GM21576 (cell line): ENCODE measurements at regions not wholly inside any gene's neighbourhood (a gene's known extent, or its start where the extent isn't known, plus 50 kb on each side); places are given as distances from the start of the nearest gene placed in this dataset.

Source experiments
- ATAC-seq: cut with Tn5 transposase; IDR thresholded peaks from one replicate; pipeline ENCODE4 v1.9.1; 2021; ENCODE audit warnings: mild to moderate bottlenecking, moderate library complexity; ENCODE audit not compliant: unreplicated experiment

GRCh38 chr11:11141065-11141464, 212.0 kb downstream of the CSNK2A3 start:
- no peak for ATAC-seq

DNA sequence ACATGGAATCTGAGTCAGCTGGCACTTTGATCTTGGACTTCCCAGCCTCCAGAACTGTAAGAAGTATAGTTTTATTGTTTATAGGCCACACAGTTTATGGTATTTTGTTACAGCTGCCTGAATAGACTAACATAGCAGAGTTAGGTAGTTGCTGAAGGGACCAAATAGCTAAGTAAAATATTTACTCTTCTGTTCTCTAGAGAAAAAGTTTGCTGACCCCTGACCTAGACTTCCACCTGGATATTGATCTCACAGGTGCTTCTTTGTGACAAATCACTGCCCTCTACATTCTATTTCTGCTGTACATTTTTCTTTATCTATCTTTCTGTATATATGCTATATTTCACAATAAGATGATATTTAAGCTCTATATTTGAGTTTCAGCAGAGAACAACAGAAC, 212.5 kb downstream of the CSNK2A3 start:
- no peak for ATAC-seq

DNA sequence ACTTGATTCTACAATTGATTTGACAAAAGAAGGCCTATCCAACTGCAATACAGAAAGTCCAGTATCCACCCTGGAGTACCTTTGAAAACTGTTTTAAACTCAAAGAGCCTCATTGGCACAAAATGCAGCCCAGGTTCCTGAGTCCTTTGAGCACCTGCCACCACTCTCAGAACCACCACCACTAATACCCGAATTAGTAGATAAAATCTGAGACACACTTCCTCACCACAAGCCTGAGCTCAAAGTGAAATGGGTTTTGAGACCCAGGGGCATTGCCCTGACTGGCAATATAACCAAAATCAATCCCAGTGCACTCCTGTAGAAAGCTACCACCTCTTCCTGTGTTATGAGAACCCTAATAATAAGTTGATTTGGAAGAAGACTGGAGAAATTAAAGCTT, 215.7 kb downstream of the CSNK2A3 start:
- no peak for ATAC-seq

DNA sequence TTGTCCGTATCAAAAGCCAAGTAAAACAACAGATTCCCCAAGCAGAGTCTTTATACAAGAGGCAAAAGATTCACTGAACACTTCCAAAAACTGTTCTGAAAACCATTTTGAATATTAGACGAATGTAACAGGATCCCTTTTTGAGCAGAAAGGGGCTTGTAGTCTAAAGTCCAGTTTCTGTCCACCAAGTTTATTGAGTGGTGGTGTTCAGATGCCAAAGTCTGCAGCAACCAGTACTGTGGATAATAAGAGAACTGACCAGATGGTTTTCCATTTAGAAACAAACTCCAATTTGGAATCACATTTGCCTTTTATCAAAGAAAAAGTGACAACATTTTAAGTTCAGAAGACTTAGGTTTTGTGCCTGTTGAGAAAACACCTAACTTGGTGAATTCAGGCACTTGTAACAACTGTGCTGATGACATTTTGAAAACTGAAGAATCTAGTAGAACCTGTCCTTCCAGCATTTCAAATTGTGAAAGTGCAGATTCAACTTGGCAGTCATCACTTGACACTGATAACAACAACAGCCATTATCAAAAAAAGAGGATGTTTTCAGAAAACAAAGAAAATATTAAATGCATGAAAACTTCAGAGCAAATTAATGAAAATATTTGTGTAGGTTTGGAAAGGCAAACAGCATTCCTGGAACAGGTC, 217.1 kb downstream of the CSNK2A3 start:
- no peak for ATAC-seq

GRCh38 chr11:11129118-11129517, 223.9 kb downstream of the CSNK2A3 start:
- no peak for ATAC-seq

GRCh38 chr11:11125618-11126017, 227.4 kb downstream of the CSNK2A3 start:
- no peak for ATAC-seq

- no peak for ATAC-seq
Observed at GRCh38 chr11:11122749-11123148, 230.3 kb downstream of the CSNK2A3 start.

GRCh38 chr11:11119917-11120316, 233.1 kb downstream of the CSNK2A3 start:
- no peak for ATAC-seq

DNA sequence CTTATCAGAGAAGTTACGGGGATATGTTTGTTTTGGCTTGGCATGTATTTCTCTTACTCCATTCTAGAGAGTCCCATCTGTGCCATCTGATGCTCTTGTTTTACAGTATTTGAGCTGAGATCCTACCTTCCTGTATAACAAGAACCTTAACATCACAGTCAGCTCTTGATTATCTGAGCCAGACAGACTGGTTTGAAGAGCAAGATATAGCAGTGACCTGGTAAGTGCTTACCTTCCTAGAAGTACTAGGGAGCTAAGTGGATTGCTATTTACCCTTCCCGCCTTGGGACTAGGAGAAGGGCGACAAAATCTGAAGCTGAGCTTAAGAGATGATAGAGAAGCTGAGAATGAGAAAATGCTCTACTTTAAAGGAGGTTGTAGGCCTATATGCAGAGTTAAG, 235.3 kb downstream of the CSNK2A3 start:
- ATAC-seq, result no peak

- ATAC-seq, result no peak
Observed at GRCh38 chr11:11115475-11115874, 237.6 kb downstream of the CSNK2A3 start.

DNA sequence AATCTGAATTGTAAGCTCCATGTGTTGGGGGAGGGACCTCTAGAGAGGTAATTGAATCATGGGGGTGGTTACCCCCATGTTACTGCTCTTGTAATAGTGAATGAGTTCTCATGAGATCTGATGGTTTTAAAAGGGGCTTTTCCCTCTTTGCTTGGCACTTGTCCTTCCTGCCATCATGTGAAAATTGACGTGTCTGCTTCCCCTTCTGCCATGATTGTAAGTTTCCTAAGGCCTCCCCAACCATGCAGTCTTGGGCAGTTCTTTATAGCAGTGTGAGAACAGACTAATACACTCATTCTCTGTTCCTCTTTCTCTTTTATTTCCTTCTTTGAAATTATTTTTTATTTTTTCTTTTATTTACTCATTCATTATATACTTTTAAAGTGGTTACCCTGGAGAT, 239.4 kb downstream of the CSNK2A3 start:
- no peak for ATAC-seq

DNA sequence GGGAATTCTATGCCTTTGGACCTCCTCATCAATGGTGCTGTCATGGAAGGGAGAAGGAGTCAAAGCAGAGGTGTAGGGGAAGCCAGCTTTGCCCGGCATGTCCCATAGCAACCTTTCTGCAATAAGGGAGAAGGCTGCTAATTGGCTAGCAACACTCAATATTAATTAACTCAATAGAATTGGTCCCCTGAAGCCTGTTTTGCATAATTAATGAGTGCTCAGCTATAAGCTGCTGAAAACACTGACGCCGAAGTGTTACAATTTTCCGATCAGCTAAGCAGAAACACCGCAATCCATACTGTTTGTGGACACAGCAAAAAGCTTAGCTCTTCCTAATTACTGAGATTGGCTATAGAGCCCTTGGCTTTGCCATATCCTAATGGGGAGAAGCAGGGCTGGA, 245.0 kb downstream of the CSNK2A3 start:
- ATAC-seq, result no peak

- ATAC-seq, result no peak
Observed at GRCh38 chr11:11107076-11107723, 245.8 kb downstream of the CSNK2A3 start.

GRCh38 chr11:11105361-11105760, 247.5 kb upstream of the ZBED5 start:
- no peak for ATAC-seq

DNA sequence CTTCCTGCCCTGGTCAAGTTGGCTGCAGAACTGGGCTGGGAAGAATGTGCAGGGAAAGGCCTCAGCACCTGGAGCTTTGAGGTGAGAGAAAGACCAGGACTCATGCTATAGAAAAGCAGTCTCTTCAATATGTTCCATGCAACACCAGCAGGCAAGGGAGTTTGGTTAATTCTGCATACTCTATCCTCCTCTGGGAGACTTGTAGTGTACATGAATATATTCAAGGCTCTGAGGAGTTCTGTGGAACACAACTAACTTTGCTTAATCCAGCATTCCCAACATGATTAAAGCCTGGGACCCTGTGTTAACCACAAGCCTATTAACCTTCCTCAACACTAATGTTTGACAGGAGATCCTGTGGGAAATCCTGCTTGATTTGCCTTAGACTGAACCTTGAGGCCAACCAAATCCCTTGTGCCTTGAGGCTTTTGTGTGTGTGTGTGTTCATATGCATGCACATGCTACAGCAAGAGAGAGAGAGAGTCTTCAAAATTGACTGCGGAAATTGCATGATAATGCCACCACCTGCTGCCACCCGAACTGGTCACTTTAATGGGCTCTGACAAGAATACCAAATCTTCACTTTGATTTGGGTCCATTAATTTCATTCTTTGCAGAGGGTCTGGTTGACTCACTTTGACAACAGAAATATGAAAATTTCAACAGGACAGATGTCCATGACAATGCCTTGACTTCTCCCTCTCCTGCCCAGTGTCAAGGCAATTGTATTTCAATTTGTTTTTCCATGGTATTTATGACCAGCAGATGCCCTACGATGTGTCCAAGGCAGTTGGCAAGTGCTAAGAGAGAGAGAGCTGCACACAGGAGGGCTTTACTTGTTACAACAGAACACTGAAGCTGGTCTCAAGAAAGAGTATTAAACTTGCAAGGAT, 238.2 kb upstream of the ZBED5 start:
- ATAC-seq, result no peak

GRCh38 chr11:11090495-11090894, 232.6 kb upstream of the ZBED5 start:
- no peak for ATAC-seq

- ATAC-seq, result no peak
Observed at GRCh38 chr11:11089805-11090204, 232.0 kb upstream of the ZBED5 start.

DNA sequence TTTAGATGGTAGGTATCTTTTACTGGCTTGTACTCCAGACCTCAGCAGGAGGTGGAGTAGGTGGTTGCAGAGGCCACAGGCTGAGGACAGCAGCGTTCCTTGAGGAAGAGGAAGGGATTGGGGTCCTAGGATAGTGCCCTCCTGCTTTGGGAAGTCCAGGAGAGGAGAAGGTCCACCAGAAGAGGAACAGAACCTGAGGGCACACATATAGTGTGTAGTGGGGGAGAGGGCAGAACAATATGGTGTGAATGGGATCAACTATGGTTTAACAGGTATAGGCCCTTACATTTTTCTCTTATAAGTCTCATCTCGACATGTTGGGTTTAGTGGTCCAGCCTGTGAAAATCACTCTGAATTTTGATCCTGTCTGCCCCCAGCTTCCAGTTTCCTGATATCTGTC, 229.1 kb upstream of the ZBED5 start:
- ATAC-seq, result no peak

DNA sequence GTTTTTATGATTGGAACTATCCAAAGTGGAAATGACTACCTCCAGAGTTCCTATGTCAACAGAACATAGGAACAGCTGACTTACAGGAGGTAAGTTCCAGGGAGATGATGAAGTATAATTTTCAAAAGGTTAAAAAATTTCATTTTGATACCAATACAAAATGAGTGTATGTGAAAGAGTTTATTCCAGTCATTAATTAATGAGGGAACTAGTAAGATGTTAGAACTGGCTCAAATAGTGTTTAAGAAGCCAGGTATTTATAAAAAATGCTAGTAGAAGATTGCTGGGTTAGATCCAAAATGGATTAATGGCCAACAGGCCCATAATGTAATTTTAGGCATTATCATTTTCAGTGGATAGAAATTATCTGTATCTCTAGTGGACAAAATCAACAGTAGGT, 227.7 kb upstream of the ZBED5 start:
- no peak for ATAC-seq

GRCh38 chr11:11084337-11084736, 226.5 kb upstream of the ZBED5 start:
- ATAC-seq, result no peak

DNA sequence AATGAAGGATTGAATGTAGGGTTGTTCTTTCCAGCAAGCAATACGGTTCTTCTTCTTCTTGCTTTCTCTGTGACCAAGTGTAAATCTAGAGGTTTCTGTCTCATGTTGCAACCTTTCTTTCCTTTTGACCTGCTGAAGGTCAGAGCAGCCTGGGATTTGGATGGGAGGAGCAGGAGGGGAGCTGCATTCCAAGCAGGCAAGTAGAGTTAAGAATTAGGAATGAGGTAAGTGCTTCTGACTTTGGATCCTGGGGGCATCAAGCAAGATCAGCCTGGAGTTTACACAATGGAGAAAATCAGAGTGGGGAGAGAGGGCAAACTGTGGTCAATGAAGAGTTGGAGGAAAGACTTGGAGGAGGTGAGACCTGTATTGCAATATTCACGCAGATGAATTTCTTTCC, 225.6 kb upstream of the ZBED5 start:
- no peak for ATAC-seq

GRCh38 chr11:11082646-11083045, 224.8 kb upstream of the ZBED5 start:
- no peak for ATAC-seq
